ENCODE measurements at regions not wholly inside any gene's neighbourhood (a gene's known extent, or its start where the extent isn't known, plus 50 kb on each side); places are given as distances from the start of the nearest gene placed in this dataset.

GRCh38 chr4:181498148-181498547, 745.1 kb upstream of the TENM3 start:
- H3K27ac ChIP-seq, result no peak overlapping the region
- no peak overlapping the region for H3K4me3 ChIP-seq
- H3K36me3 ChIP-seq, result no peaks in the 10 kb centered on the region
- WGBS, 4 donors, result 72 to 87% (median 78%) methylated on average over 1 of the region's 1 CpG
- ATAC-seq (no peak), DNase-seq (no peak)
- H3K4me1 ChIP-seq, result no peaks in the 10 kb centered on the region
- H3K9me3 ChIP-seq, result peaks cover 0 to 7% (median 0%) of the 10 kb centered on the region in 12 donors
- no peak for TF ChIP-seq POLR2A (IDR thresholded peaks at IDR 0.05)
- H3K27me3 ChIP-seq, result no peaks in the 10 kb centered on the region
- intact Hi-C loops (cut with DNase I), result no loop called here

DNA sequence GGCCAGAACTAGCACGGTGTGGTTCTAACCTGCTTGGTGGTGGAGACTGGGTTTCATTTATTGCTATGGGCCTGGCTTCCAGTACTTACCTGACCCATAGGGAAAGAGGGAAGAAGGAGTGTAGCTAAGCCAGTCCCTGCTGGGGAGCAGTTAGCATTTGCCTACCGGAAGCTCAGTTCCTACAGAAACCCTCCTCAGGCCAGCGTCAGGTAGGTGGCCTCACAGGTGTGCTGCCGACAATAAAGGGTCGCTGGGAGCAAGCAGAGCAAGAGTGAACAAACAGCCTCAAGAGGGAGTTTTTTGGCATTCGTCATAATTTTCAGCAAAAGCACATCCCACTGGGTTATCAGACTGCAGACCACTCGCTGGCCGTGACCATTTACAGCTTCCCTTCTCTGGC, 740.6 kb upstream of the TENM3 start:
- no peaks in the 10 kb centered on the region for H3K27me3 ChIP-seq
- H3K36me3 ChIP-seq, result no peaks in the 10 kb centered on the region
- H3K4me3 ChIP-seq, result no peak overlapping the region
- DNase-seq (no peak), ATAC-seq (no peak)
- H3K27ac ChIP-seq, result no peak overlapping the region
- peaks cover 0 to 7% (median 0%) of the 10 kb centered on the region in 12 donors for H3K9me3 ChIP-seq
- 80 to 91% (median 86%) methylated on average over 8 of the region's 8 CpGs for WGBS, 4 donors
- TF ChIP-seq POLR2A (IDR thresholded peaks at IDR 0.05) (no peak), CTCF (IDR thresholded peaks at IDR 0.05) (no peak)
- intact Hi-C loops (cut with DNase I), result no loop called here
- H3K4me1 ChIP-seq, result no peaks in the 10 kb centered on the region

GRCh38 chr4:181503687-181504390, 739.4 kb upstream of the TENM3 start:
- ATAC-seq, result no peak
- 65 to 70% (median 69%) methylated on average over 12 of the region's 12 CpGs for WGBS, 4 donors
- Histone ChIP-seq H3K9me3 (peaks cover 0 to 2% (median 0%) of the 10 kb centered on the region in 12 donors), H3K27me3 (no peaks in the 10 kb centered on the region), H3K4me3 (no peak overlapping the region), H3K27ac (no peak overlapping the region), H3K36me3 (no peaks in the 10 kb centered on the region), H3K4me1 (no peaks in the 10 kb centered on the region)
- no peak for DNase-seq
- intact Hi-C loops (cut with DNase I), result no loop called here
- TF ChIP-seq CTCF (IDR thresholded peaks at IDR 0.05), result no peak
- no peak for TF ChIP-seq POLR2A (IDR thresholded peaks at IDR 0.05)

DNA sequence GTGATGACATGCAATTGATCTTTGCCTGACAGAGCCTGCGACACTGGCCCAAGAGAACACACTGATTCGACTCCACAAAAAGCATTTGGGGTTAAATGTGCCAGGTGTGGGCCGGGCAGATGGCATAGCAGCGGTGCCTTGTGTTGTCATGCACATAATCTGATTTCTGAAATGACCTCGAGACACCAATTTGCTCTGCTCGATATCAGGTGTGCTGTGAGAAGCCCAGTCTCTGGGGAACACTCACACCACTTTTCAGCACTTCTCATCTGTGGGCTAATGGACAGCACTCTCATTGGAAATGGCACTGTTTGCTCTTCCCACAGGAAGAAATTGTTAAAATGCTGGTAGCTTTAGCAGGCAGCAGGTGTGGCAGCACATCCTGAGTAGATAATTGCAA, 738.3 kb upstream of the TENM3 start:
- ATAC-seq (no peak), DNase-seq (no peak)
- no peaks in the 10 kb centered on the region for H3K4me1 ChIP-seq
- no peaks in the 10 kb centered on the region for H3K36me3 ChIP-seq
- intact Hi-C loops (cut with DNase I), result no loop called here
- H3K27me3 ChIP-seq, result no peaks in the 10 kb centered on the region
- 38 to 59% (median 51%) methylated on average over 5 to 6 of the region's 6 CpGs for WGBS, 4 donors
- no peak overlapping the region for H3K4me3 ChIP-seq
- TF ChIP-seq POLR2A (IDR thresholded peaks at IDR 0.05), result no peak
- no peak for TF ChIP-seq CTCF (IDR thresholded peaks at IDR 0.05)
- H3K27ac ChIP-seq, result no peak overlapping the region
- no peaks in the 10 kb centered on the region for H3K9me3 ChIP-seq

Measured in heart left ventricle (tissue), 16 donors.